OCI-LY1 (cell line): ENCODE measurements at regions not wholly inside any gene's neighbourhood (a gene's known extent, or its start where the extent isn't known, plus 50 kb on each side); places are given as distances from the start of the nearest gene placed in this dataset.

Experiments used
- H2AFZ ChIP-seq: fragments of 200-600 bp; sonication (generic), shearing (Covaris generic); 2 replicates; pipeline ENCODE4 v1.6.0; 2014; ENCODE audit warnings: antibody characterized with exemption, mild to moderate bottlenecking, low read length
- H3F3A ChIP-seq: fragments of 200-600 bp; sonication (generic), shearing (Covaris generic); 2 replicates; pipeline ENCODE4 v1.6.0; 2014; ENCODE audit warnings: mild to moderate bottlenecking, antibody characterized with exemption, low read length, moderate library complexity; ENCODE audit not compliant: insufficient read depth
- H3K27ac ChIP-seq: fragments of 200-600 bp; sonication (generic); 2 replicates; pipeline ENCODE4 v1.5.1; 2014; ENCODE audit warnings: low read length, mixed run types, mild to moderate bottlenecking, low read depth; ENCODE audit not compliant: poor library complexity, severe bottlenecking
- H3K27me3 ChIP-seq: fragments of 200-600 bp; sonication (generic); 2 replicates; pipeline ENCODE4 v1.6.0; 2014; ENCODE audit warnings: antibody characterized with exemption, mild to moderate bottlenecking, low read length, moderate library complexity; ENCODE audit not compliant: insufficient read depth
- H3K36me3 ChIP-seq: fragments of 200-600 bp; sonication (generic); 2 replicates; pipeline ENCODE4 v1.6.1; 2014; ENCODE audit warnings: mild to moderate bottlenecking, antibody characterized with exemption, low read length, moderate library complexity, mixed read lengths; ENCODE audit not compliant: insufficient read depth
- H3K4me1 ChIP-seq: fragments of 200-600 bp; sonication (generic); 2 replicates; pipeline ENCODE4 v1.5.1; 2014; ENCODE audit warnings: mild to moderate bottlenecking, low read length, moderate library complexity; ENCODE audit not compliant: insufficient read depth, severe bottlenecking
- H3K4me2 ChIP-seq: fragments of 200-600 bp; sonication (generic), shearing (Covaris generic); 2 replicates; pipeline ENCODE4 v1.6.1; 2014; ENCODE audit warnings: low read length
- H3K4me3 ChIP-seq: fragments of 200-600 bp; sonication (generic); 2 replicates; pipeline ENCODE4 v1.5.1; 2014; ENCODE audit warnings: low read length, low read depth, mild to moderate bottlenecking, mixed read lengths; ENCODE audit not compliant: poor library complexity, severe bottlenecking
- H3K79me2 ChIP-seq: fragments of 200-600 bp; shearing (Covaris generic); 2 replicates; pipeline ENCODE4 v1.6.1; 2016; ENCODE audit warnings: mixed run types, low read length, mixed read lengths; ENCODE audit not compliant: insufficient read depth
- H3K9ac ChIP-seq: fragments of 200-600 bp; sonication (generic), shearing (Covaris generic); 2 replicates; pipeline ENCODE4 v1.6.1; 2014; ENCODE audit warnings: mild to moderate bottlenecking, low read length, mixed read lengths
- H3K9me2 ChIP-seq: fragments of 200-600 bp; sonication (generic), shearing (Covaris generic); 2 replicates; pipeline ENCODE4 v1.6.1; 2014; ENCODE audit warnings: low read depth, mild to moderate bottlenecking, low read length, mixed read lengths
- H3K9me3 ChIP-seq: fragments of 200-600 bp; shearing (Covaris generic); 2 replicates; pipeline ENCODE4 v1.6.1; 2014; ENCODE audit warnings: low read length, mixed read lengths
- H4K20me1 ChIP-seq: fragments of 200-600 bp; sonication (generic), shearing (Covaris generic); 2 replicates; pipeline ENCODE4 v1.6.0; 2016; ENCODE audit warnings: mild to moderate bottlenecking, low read length; ENCODE audit not compliant: insufficient read depth
- EZH2 ChIP-seq: fragments of 200-600 bp; sonication (generic), shearing (Covaris generic); IDR thresholded peaks from 2 replicates; pipeline ENCODE4 v1.8.0; 2017; ENCODE audit warnings: borderline replicate concordance, mixed run types, mild to moderate bottlenecking, antibody characterized with exemption, low read length, moderate library complexity, mixed read lengths
- TF ChIP-seq, protein P1 (sequence below): fragments of 200-600 bp; sonication (generic), shearing (Covaris generic); IDR thresholded peaks from 2 replicates; pipeline ENCODE4 v1.5.1; 2017; ENCODE audit warnings: mild to moderate bottlenecking, antibody characterized with exemption, low read length, moderate library complexity, mixed read lengths

DNA sequence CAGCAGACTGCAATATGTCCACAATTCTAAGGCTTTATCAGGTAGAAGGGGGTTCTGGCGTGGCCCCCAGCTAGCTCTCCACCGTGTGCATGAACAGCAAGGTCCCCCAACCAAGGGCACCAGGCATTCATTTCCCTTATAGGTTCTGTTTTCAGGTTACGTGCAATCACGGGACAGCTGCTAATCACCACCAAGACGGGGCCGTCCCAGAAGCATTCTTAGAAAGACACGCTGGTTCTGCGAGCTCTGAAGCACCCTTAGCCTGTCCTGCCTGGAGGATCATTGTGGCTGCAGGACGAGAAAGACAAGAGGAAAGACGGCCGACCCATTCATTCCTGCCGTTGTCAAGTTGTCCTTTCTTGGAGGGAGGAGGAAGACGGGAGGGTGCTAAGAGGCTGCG lies 302.9 kb downstream of the SOX9 start:
- Histone ChIP-seq H3F3A (no peaks in the 10 kb centered on the region), H3K36me3 (no peaks in the 10 kb centered on the region), H3K4me3 (no peak overlapping the region), H2AFZ (no peak overlapping the region), H4K20me1 (no peaks in the 10 kb centered on the region), H3K9ac (no peak overlapping the region), H3K4me2 (no peak overlapping the region), H3K4me1 (no peaks in the 10 kb centered on the region), H3K9me3 (no peaks in the 10 kb centered on the region), H3K27me3 (no peaks in the 10 kb centered on the region), H3K9me2 (no peaks in the 10 kb centered on the region), H3K79me2 (no peaks in the 10 kb centered on the region), H3K27ac (no peak overlapping the region)
- TF ChIP-seq, protein P1, sequence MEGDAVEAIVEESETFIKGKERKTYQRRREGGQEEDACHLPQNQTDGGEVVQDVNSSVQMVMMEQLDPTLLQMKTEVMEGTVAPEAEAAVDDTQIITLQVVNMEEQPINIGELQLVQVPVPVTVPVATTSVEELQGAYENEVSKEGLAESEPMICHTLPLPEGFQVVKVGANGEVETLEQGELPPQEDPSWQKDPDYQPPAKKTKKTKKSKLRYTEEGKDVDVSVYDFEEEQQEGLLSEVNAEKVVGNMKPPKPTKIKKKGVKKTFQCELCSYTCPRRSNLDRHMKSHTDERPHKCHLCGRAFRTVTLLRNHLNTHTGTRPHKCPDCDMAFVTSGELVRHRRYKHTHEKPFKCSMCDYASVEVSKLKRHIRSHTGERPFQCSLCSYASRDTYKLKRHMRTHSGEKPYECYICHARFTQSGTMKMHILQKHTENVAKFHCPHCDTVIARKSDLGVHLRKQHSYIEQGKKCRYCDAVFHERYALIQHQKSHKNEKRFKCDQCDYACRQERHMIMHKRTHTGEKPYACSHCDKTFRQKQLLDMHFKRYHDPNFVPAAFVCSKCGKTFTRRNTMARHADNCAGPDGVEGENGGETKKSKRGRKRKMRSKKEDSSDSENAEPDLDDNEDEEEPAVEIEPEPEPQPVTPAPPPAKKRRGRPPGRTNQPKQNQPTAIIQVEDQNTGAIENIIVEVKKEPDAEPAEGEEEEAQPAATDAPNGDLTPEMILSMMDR = no peak
- TF ChIP-seq EZH2 = no peak

DNA sequence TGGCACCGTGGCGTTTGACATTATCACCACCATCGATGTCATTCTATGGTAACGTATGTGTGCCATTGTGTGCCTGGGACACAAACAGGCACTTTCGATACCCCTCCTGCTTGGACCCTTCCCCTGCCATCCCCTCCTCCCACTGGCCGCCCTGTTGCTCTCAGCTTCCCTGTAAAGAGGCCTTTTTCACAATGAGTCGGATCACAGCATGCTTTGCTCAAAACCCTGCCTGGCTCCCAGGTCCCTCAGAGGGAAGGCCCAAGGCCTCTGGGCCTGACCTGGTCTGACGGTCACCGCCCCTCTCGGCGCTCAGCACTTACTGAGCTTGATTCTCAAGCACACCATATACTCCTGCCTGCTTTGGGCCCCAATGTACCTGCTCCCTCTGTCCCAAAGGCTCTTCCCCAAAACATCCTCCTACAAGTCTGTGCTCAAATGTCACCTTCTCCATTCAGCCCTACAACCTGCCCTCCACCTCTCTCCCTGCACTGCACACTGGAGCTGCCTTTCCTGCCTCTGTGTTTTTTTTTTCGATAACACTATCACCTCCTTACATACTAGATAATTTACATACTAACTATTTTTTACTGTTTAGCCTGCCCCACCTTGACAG lies 303.8 kb downstream of the SOX9 start:
- H2AFZ ChIP-seq = no peak overlapping the region
- no peaks in the 10 kb centered on the region for H3K27me3 ChIP-seq
- H3K9me3 ChIP-seq = no peaks in the 10 kb centered on the region
- H3K4me3 ChIP-seq = no peak overlapping the region
- no peaks in the 10 kb centered on the region for H3K79me2 ChIP-seq
- no peaks in the 10 kb centered on the region for H3K36me3 ChIP-seq
- no peaks in the 10 kb centered on the region for H3F3A ChIP-seq
- no peak overlapping the region for H3K4me2 ChIP-seq
- H4K20me1 ChIP-seq = no peaks in the 10 kb centered on the region
- H3K27ac ChIP-seq = no peak overlapping the region
- TF ChIP-seq, protein P1 = no peak
- no peak for TF ChIP-seq EZH2
- no peaks in the 10 kb centered on the region for H3K9me2 ChIP-seq
- H3K4me1 ChIP-seq = no peaks in the 10 kb centered on the region
- H3K9ac ChIP-seq = no peak overlapping the region

DNA sequence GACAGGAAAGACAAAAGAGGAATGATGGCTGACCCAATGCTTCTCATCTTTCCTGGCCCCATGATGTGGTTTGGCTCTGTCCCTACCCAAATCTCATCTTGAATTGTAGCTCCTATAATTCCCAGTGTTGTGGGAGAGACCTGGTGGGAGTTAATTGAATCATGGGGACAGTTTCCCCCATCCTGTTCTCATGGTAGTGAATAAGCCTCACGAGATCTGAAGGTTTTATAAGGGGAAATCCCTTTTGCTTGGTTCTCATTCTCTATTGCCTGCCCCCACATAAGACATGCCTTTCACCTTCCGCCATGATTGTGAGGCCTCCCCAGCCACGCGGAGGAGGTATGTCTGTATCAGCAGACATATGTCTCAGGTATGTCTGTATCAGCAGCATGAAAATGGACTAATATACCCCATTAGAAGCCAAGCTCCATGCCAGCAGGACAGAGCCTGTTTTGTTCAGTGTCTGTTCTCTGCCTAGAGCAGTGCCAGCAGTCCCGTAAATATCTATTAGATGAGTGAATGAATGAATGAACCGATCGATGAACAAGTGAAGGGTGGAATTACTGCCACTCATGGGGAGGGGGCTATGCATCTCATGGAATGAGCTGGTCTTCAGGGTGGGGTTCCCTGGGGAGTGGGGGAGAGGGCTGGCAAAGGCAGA lies 304.4 kb downstream of the SOX9 start:
- TF ChIP-seq, protein P1 = no peak
- no peak for TF ChIP-seq EZH2
- Histone ChIP-seq H4K20me1 (no peaks in the 10 kb centered on the region), H3K9me3 (no peaks in the 10 kb centered on the region), H3K4me2 (no peak overlapping the region), H3K9ac (no peak overlapping the region), H3K27ac (no peak overlapping the region), H3F3A (no peaks in the 10 kb centered on the region), H3K27me3 (no peaks in the 10 kb centered on the region), H3K4me3 (no peak overlapping the region), H2AFZ (no peak overlapping the region), H3K36me3 (no peaks in the 10 kb centered on the region), H3K4me1 (no peaks in the 10 kb centered on the region), H3K79me2 (no peaks in the 10 kb centered on the region), H3K9me2 (no peaks in the 10 kb centered on the region)
